ENCODE measurements at regions not wholly inside any gene's neighbourhood (a gene's known extent, or its start where the extent isn't known, plus 50 kb on each side); places are given as distances from the start of the nearest gene placed in this dataset.

GRCh38 chr18:76544511-76545345 is 49.7 kb upstream of the ZNF516 start:
- CTCF ChIA-PET: no interaction called here
- TF ChIP-seq ARNT (IDR thresholded peaks at IDR 0.05) (no peak), L3MBTL2 (conservative IDR thresholded peaks at IDR 0.05) (no peak), SP1 (IDR thresholded peaks at IDR 0.05) (no peak), NFRKB (IDR thresholded peaks at IDR 0.05) (no peak), ZNF384 (IDR thresholded peaks at IDR 0.05) (no peak)
- POLR2A ChIA-PET: no interaction called here
- no peak for DNase-seq (ENCODE audit: extremely low spot score)
